Stimulated activated CD4-positive, alpha-beta T cell treated with anti-CD3 and anti-CD28 coated beads, Interleukin-15, amount 100 ng/mL, for 48 hours (primary cell): ENCODE measurements at regions not wholly inside any gene's neighbourhood (a gene's known extent, or its start where the extent isn't known, plus 50 kb on each side); places are given as distances from the start of the nearest gene placed in this dataset.

Experiments
- DNase-seq, 2 donors: peaks; one replicate each; pipeline ENCODE4 v3.0.0-alpha.2; 2020; ENCODE audit warnings: low read depth in 2 of 2

- no peak for DNase-seq
These were observed 214.2 kb downstream of the CHRM3 start for GRCh38 chr1:239600588-239600987.

GRCh38 chr1:239601108-239601507 is 214.7 kb downstream of the CHRM3 start:
- no peak for DNase-seq

- no peak for DNase-seq
These were observed 217.2 kb downstream of the CHRM3 start for GRCh38 chr1:239603530-239603929.

DNA sequence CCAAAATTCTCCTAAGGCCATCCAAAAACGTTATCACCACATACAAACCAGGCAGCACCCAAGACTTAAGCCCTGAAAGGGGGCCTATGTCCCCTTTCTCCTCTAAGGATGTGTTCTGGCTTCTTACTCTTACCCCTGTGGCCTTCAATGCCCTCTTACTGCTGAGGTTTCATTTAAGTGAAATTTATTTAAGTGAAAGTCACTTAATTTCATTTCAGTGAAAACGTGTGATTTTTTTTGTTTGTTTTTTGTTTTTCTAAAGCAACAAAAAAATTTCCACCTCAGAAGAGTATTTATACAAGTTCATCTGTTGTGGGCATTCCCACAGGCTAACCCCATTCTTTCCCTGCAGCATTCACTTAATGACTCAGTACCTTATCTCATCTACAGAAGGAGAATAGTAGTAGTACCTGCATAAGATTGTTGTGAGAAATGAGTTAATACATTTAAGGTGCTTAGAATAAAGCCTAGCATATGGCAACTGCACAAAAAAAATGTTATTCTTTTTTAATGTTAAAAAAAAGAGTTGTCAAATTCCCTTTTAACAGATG is 220.6 kb downstream of the CHRM3 start:
- no peak for DNase-seq

GRCh38 chr1:239608469-239608868 is 222.1 kb downstream of the CHRM3 start:
- DNase-seq = no peak

GRCh38 chr1:239612379-239612778 is 226.0 kb downstream of the CHRM3 start:
- DNase-seq = no peak

- no peak for DNase-seq
These were observed 230.3 kb downstream of the CHRM3 start for GRCh38 chr1:239616673-239617072.

DNA sequence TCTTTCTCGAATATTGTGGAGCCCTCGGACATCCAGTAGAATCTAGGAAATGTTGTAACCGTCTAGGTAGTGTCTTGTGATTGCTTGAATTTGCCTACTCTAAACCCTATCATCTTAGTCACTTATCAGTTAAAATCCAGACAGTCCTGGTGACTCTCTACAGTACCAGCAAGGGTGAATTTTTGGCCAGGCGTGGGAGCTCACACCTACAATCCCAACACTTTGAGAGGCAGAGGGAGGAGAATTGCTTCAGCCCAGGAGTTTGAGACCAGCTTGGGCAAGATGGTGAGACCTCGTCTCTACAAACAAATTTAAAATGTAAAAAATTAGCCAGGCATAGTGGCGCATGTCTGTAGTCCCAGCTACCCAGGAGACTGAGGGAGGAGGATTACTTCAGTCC is 230.9 kb downstream of the CHRM3 start:
- no peak for DNase-seq

DNA sequence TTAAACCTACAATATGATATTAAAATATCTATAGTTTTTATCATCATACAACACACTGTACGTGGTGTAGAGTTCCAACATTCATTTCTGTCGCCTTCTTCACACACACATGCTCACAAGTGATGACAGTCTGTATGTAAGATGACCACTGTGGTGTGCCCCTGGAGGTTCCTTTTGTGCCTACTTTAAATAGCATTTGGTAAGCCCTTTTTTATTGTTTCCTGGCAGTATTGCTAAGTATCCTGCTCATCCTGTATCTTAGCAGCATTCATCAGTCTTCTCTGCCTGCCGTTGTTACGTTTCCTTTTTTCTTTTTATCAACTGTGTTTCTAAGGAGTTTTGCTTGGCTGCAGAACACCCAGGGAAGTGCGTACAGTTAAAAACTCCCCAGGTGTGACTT is 231.4 kb downstream of the CHRM3 start:
- no peak for DNase-seq

GRCh38 chr1:239619190-239619589 is 232.8 kb downstream of the CHRM3 start:
- DNase-seq = no peak

DNA sequence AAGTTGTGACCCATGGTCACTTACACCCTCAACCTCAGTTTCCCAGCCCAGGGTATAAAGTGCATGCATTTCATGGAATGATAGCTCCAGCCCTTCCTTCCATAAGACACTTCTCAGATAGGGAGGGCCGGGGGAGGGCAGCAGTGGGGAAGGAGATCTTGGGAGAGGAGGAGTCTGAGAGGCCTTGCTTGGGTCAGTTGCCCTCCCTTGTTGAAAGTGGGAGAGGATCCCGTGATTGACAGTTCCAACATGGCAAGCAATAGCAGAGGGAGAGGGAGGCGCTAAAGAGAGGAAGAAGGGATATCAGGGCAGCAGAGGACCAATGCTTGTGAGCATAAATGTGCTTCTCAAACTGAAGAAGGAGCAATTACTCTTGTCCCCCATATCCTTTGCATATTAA is 244.4 kb downstream of the CHRM3 start:
- no peak for DNase-seq

DNA sequence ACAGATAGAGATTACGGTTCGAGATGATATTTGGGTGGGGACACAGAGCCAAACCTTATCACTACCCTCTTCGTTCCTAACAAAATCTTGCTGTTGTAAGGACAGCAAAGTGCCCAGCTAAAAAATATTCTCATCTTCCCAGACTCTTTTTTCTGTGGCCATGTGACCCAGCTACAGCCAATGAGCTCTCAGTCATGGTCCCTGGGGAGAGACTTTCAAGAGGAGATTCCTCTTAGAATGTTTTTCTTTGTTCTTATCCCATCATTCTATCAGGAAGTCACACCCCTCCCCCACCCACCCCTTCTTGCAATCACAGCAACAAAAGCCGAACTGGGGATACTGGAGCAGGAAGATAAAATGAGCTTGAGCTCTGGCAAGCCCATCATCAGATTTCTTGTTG is 247.1 kb downstream of the CHRM3 start:
- DNase-seq = no peak

GRCh38 chr1:239635276-239635675 is 248.9 kb downstream of the CHRM3 start:
- no peak for DNase-seq

- DNase-seq = no peak
These were observed 250.0 kb downstream of the CHRM3 start for GRCh38 chr1:239636347-239636746.

DNA sequence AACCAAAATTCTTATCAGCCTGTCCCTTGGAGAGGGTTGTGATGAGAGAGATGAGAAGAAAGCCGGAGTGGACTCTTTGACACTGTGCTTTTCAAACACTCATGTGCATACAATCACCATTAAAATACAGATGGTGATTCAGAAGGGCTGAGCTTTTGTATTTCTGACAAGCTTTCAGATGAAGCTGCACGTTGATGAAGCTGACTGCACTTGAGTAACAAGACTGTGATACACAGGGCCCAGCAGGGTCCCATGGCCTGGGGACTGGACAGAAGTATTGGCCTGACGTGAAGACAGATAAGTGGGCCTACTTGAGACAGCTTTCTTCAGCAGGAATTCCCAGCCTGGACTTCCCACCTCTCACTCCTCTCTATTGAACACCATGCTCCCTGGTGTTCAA is 258.2 kb downstream of the CHRM3 start:
- DNase-seq = no peak

GRCh38 chr1:239647045-239647444 is 260.7 kb downstream of the CHRM3 start:
- no peak for DNase-seq

DNA sequence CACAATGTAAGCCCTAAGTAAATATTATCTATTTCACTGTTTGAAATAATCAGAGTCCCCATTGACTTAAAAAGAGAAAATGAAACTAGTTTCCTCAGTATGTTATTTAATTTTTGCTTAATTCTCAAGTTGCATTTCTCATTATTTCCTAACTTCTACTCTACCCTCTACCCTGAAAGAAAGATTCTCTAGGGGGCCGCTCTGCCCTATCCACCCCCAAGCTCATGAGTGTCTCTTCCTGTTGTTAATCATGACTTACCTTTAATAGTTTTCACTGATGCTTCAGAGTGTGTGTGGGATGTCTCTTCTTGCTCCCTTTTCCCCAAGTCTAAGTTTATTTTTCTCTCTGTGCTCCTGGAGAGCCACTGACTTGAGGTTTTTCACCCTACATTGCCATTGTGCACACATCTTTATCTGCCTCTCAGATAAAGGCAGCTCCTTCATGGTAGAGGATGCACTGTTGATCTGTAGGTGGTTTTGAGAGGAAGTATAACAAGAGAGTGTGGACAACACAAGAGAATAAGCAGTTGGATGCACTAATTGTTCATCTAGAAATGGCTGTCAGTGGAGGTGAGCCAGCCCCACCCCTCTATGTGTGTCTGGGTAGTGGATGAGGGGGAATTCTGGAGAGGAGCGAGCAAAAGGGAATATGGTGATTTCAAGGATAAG is 261.7 kb downstream of the CHRM3 start:
- DNase-seq = no peak

GRCh38 chr1:239655023-239655422 is 268.7 kb downstream of the CHRM3 start:
- no peak for DNase-seq

- DNase-seq = no peak
These were observed 270.9 kb downstream of the CHRM3 start for GRCh38 chr1:239657291-239657690.

DNA sequence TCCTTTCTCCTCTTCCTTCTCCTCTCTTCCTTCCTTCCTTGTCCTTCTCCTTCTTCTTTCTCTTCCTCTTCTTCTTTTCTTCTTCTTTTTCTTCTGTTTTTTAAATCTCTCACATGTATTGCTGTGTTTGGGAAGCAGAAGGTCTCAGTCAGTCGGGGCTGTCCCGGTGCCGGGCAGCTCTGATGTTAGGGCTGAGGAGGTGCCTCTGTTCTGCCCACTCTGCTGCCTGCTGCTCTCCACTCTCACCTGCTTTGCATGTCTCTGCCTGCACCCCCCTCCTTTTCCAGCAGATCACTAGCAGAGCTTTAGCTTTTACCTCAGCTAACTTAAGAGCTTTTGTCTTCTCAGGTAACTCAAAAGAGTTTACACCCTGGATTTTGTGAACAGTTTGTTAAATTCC is 276.6 kb downstream of the CHRM3 start:
- no peak for DNase-seq

DNA sequence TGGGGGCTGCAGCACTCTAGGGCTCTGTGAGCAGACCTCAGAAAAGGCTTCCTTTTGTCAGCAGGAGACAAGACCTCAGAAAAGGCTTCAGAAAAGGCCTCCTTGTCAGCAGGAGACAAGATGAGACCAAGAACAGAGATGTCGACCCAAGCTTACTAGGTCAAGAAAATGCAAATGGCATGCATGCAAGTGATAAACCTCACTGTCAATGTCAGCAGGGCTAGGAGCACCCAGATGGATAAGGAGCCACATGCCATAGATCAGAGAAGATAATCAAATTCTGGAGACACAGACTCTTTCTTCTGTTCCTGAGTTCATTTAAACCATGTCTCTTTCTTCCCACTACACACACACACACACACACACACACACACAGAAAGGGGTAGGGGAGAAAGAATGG is 285.9 kb downstream of the CHRM3 start:
- no peak for DNase-seq

- DNase-seq = no peak
These were observed 289.4 kb downstream of the CHRM3 start for GRCh38 chr1:239675735-239676134.

- DNase-seq = no peak
These were observed 290.3 kb downstream of the CHRM3 start for GRCh38 chr1:239676522-239677273.
